K562 (cell line): ENCODE measurements at regions not wholly inside any gene's neighbourhood (a gene's known extent, or its start where the extent isn't known, plus 50 kb on each side); places are given as distances from the start of the nearest gene placed in this dataset.

Experiments
- ATAC-seq: fragments of 200-7000 bp; cut with Tn5 transposase; 3 replicates; pipeline ENCODE4 v1.9.1; 2020; ENCODE audit warnings: moderate library complexity
- BruUV-seq: library from RNA; stranded (reverse); fragments of 400-500 nt; replicated peaks from 2 replicates; lab custom pipeline; 2021; lab: Mats Ljungman, UMichigan
- CTCF ChIA-PET: fragments of 300-600 bp; formaldehyde crosslinking; extraction: SDS; loops from one replicate; lab custom pipeline; 2021; ENCODE audit warnings: low intra/inter-chr PET ratio; lab: Yijun Ruan, JAX
- POLR2A ChIA-PET: fragments of 300-600, 350-650 bp; sonication (Branson Sonifier 250); formaldehyde crosslinking; extraction: SDS; loops from one replicate; lab custom pipeline; 2021; ENCODE audit warnings: antibody characterized with exemption, inconsistent platforms; lab: Yijun Ruan, JAX
- DNase-seq, 4 experiments: peaks; one replicate each; pipeline versions ENCODE4 v3.0.0 to v3.0.0-alpha.2; 2011 to 2018; ENCODE audit warnings: low spot score in 3 of 4, mixed read lengths in 3 of 4; ENCODE audit errors: extremely low read depth in 1 of 4
- FAIRE-seq: peaks from 2 replicates; lab custom pipeline; 2011; peaks lifted over from hg19 to GRCh38; lab: Jason Lieb, UNC
- H2AFZ ChIP-seq: 2 replicates; pipeline ENCODE4 v1.6.0; 2011; ENCODE audit warnings: low read depth, low read length, control low read depth, inconsistent platforms
- H3K27ac ChIP-seq: fragments of 200-600 bp; 3 replicates; pipeline ENCODE4 v1.8.0; 2011; ENCODE audit warnings: low read depth, mild to moderate bottlenecking, control low read depth, inconsistent platforms, low read length, moderate library complexity, mixed read lengths; ENCODE audit errors: extremely low read depth
- H3K27me3 ChIP-seq, 2 experiments: fragments of 300-600 bp in 1 of 2; 2 replicates in 1 of 2; 3 replicates in 1 of 2; pipeline versions ENCODE4 v1.6.0 to v1.8.0; 2011; ENCODE audit warnings: inconsistent platforms in 2 of 2, low read length in 2 of 2, mild to moderate bottlenecking in 1 of 2, mixed read lengths in 1 of 2, moderate library complexity in 1 of 2; ENCODE audit not compliant: control insufficient read depth in 2 of 2, insufficient read depth in 2 of 2
- H3K36me3 ChIP-seq: fragments of 300-600 bp; 3 replicates; pipeline ENCODE4 v1.8.0; 2011; ENCODE audit warnings: mild to moderate bottlenecking, low read length, inconsistent platforms; ENCODE audit not compliant: control insufficient read depth, insufficient read depth
- H3K4me1 ChIP-seq, 2 experiments: fragments of 200-600 bp in 1 of 2; replicated peaks in 1 of 2; 2 replicates in 1 of 2; 3 replicates in 1 of 2; pipeline versions ENCODE4 v1.5.1 to v1.8.0; 2011; ENCODE audit warnings: inconsistent platforms in 2 of 2, low read length in 2 of 2, mild to moderate bottlenecking in 1 of 2, mixed read lengths in 1 of 2, moderate library complexity in 1 of 2; ENCODE audit not compliant: control insufficient read depth in 2 of 2, insufficient read depth in 2 of 2
- H3K4me2 ChIP-seq: 2 replicates; pipeline ENCODE4 v1.6.1; 2011; ENCODE audit warnings: low read length, control low read depth, inconsistent platforms, mixed read lengths; ENCODE audit not compliant: insufficient read depth
- H3K4me3 ChIP-seq: fragments of 200-600 bp; sonication (generic), shearing (Covaris generic); 2 replicates; pipeline ENCODE4 v1.5.1; 2016; ENCODE audit warnings: control low read depth, inconsistent platforms
- H3K79me2 ChIP-seq: fragments of 200-600 bp; 3 replicates; pipeline ENCODE4 v1.8.0; 2011; ENCODE audit warnings: low read length, inconsistent platforms; ENCODE audit not compliant: control insufficient read depth, insufficient read depth
- H3K9ac ChIP-seq, 2 experiments: 2 replicates each; pipeline versions ENCODE4 v1.6.0 to v1.6.1; 2011; ENCODE audit warnings: low read depth in 2 of 2, low read length in 2 of 2, control low read depth in 1 of 2, inconsistent platforms in 1 of 2, mild to moderate bottlenecking in 1 of 2, mixed read lengths in 1 of 2; ENCODE audit not compliant: insufficient read depth in 1 of 2
- H3K9me1 ChIP-seq: one replicate; pipeline ENCODE4 v1.6.0; 2011; ENCODE audit warnings: inconsistent platforms, mild to moderate bottlenecking, low read length, moderate library complexity; ENCODE audit not compliant: control insufficient read depth, insufficient read depth
- H3K9me3 ChIP-seq: replicated peaks from 2 replicates; pipeline ENCODE4 v1.5.1; 2011; ENCODE audit warnings: low read depth, low read length, inconsistent platforms; ENCODE audit not compliant: control insufficient read depth, insufficient read depth
- H4K20me1 ChIP-seq: replicated peaks from 2 replicates; pipeline ENCODE4 v1.6.1; 2011; ENCODE audit warnings: low read length, inconsistent platforms, mixed read lengths; ENCODE audit not compliant: control insufficient read depth, insufficient read depth
- ASH1L ChIP-seq: fragments of 450-650 bp; IDR thresholded peaks from 2 replicates; pipeline ENCODE4 v1.6.1; 2018; ENCODE audit warnings: borderline replicate concordance, mild to moderate bottlenecking, low read depth; ENCODE audit not compliant: partially characterized antibody
- CXXC5 ChIP-seq: fragments of 250-450 bp; sonication (Bioruptor Pico); IDR thresholded peaks from 2 replicates; pipeline ENCODE4 v1.8.0; 2022; ENCODE audit warnings: inconsistent platforms, mild to moderate bottlenecking, moderate library complexity
- FOSL1 ChIP-seq: fragments of 200-800 bp; sonication (Bioruptor generic); conservative IDR thresholded peaks from 2 replicates; pipeline ENCODE4 v1.6.1; 2016; ENCODE audit warnings: missing genetic modification characterization, missing compliant biosample characterization
- GABPB1 ChIP-seq: sonication (generic); formaldehyde crosslinking; IDR thresholded peaks from 2 replicates; pipeline ENCODE4 v1.8.0; 2022; ENCODE audit warnings: mild to moderate bottlenecking, missing genetic modification reagents
- GATAD2B ChIP-seq: fragments of 450-650 bp; IDR thresholded peaks from 2 replicates; pipeline ENCODE4 v1.6.1; 2017; ENCODE audit warnings: mild to moderate bottlenecking, borderline replicate concordance
- HMGN3 ChIP-seq: IDR thresholded peaks from 2 replicates; pipeline ENCODE4 v1.6.1; 2011; ENCODE audit warnings: borderline replicate concordance, low read depth, mild to moderate bottlenecking, mixed read lengths, low read length; ENCODE audit not compliant: insufficient read length; ENCODE audit errors: extremely low read depth
- NKRF ChIP-seq: fragments of 450-650 bp; IDR thresholded peaks from 2 replicates; pipeline ENCODE4 v1.6.1; 2016; ENCODE audit warnings: borderline replicate concordance
- NR1H2 ChIP-seq: sonication (generic); formaldehyde crosslinking; IDR thresholded peaks from 2 replicates; pipeline ENCODE4 v1.4.0; 2020; ENCODE audit warnings: mild to moderate bottlenecking, missing genetic modification reagents
- PKNOX1 ChIP-seq: fragments of 450-650 bp; IDR thresholded peaks from 2 replicates; pipeline ENCODE4 v1.6.1; 2016
- RAD21 ChIP-seq, 2 experiments: fragments of 250-450 bp in 1 of 2; fragments of 450-650 bp in 1 of 2; sonication (Bioruptor Pico) in 1 of 2; formaldehyde crosslinking in 1 of 2; IDR thresholded peaks in 1 of 2; conservative IDR thresholded peaks in 1 of 2; 2 replicates each; pipeline versions ENCODE4 v1.4.0 to v1.8.0; 2020 to 2022; ENCODE audit warnings: mild to moderate bottlenecking in 2 of 2, moderate library complexity in 1 of 2
- RFX7 ChIP-seq: fragments of 250-450 bp; sonication (Bioruptor Pico); IDR thresholded peaks from 2 replicates; pipeline ENCODE4 v1.5.1; 2021; ENCODE audit warnings: mild to moderate bottlenecking
- SETDB1 ChIP-seq: IDR thresholded peaks from one replicate; pipeline ENCODE4 v1.6.1; 2012; ENCODE audit warnings: low read length, control low read depth, inconsistent platforms
- SMC3 ChIP-seq: conservative IDR thresholded peaks from 2 replicates; pipeline ENCODE4 v1.6.1; 2011; ENCODE audit warnings: low read depth, low read length, improper control_type of control experiment; ENCODE audit not compliant: insufficient read depth
- SREBF1 ChIP-seq: fragments of 150-350 bp; IDR thresholded peaks from 2 replicates; pipeline ENCODE4 v1.6.1; 2014; ENCODE audit warnings: antibody characterized with exemption, low read depth, low read length, borderline replicate concordance
- ZNF311 ChIP-seq: fragments of 250-450 bp; sonication (Bioruptor Pico); IDR thresholded peaks from 2 replicates; pipeline ENCODE4 v1.4.0; 2020; ENCODE audit warnings: mild to moderate bottlenecking, moderate library complexity
- ZNF408 ChIP-seq: fragments of 250-450 bp; sonication (Bioruptor Pico); IDR thresholded peaks from 2 replicates; pipeline ENCODE4 v1.4.0; 2020; ENCODE audit warnings: low read depth, mild to moderate bottlenecking, moderate library complexity
- ZNF436 ChIP-seq: fragments of 250-450, 450-650 bp; sonication (Bioruptor Pico); formaldehyde crosslinking; IDR thresholded peaks from 2 replicates; pipeline ENCODE4 v1.7.0; 2020; ENCODE audit warnings: mild to moderate bottlenecking
- ZNF445 ChIP-seq: fragments of 250-450 bp; sonication (Bioruptor Pico); IDR thresholded peaks from 2 replicates; pipeline ENCODE4 v1.4.0; 2020; ENCODE audit warnings: low read depth, mild to moderate bottlenecking, moderate library complexity
- ZNF551 ChIP-seq: fragments of 250-450 bp; sonication (Bioruptor Pico); IDR thresholded peaks from 2 replicates; pipeline ENCODE4 v1.5.0; 2021; ENCODE audit warnings: mild to moderate bottlenecking, moderate library complexity
- ZNF696 ChIP-seq: fragments of 250-450 bp; sonication (Bioruptor Pico); conservative IDR thresholded peaks from 2 replicates; pipeline ENCODE4 v1.4.0; 2020; ENCODE audit warnings: mild to moderate bottlenecking, moderate library complexity
- WGBS: fragments of 100-300 bp; shearing (Covaris generic); methylation state at CpG from one replicate; pipeline ENCODE4 v1.1.6; 2016; ENCODE audit warnings: low coverage, mixed read lengths; ENCODE audit not compliant: insufficient coverage; ENCODE audit errors: missing lambda C conversion rate; 5-methylcytosine and 5-hydroxymethylcytosine counted together
- in situ Hi-C: fragments of 300-500 bp; cut with MboI; formaldehyde crosslinking; loops from 4 replicates; pipeline ENCODE4 v1.15.0; 2018; ENCODE audit warnings: inconsistent platforms, mixed read lengths
- intact Hi-C: fragments of 100-400 bp; cut with micrococcal nuclease; formaldehyde crosslinking; loops from 2 replicates; pipeline ENCODE4 v1.14.2; 2022

GRCh38 chr5:158275511-158275910 is 416.6 kb upstream of the CLINT1 start (continued):
- TF ChIP-seq ZNF311 (CRISPR knock-in tag) (no peak), ZNF551 (CRISPR knock-in tag) (no peak), GATAD2B (no peak), SREBF1 (no peak), RFX7 (CRISPR knock-in tag) (no peak), ZNF696 (CRISPR knock-in tag) (no peak), RAD21 (CRISPR knock-in tag; conservative IDR thresholded peaks at IDR 0.05 in 1 of 2, IDR thresholded peaks at IDR 0.05 in 1 of 2) (no peak), HMGN3 (no peak), ZNF436 (CRISPR knock-in tag) (no peak), NR1H2 (CRISPR knock-in tag) (no peak), ASH1L (no peak), ZNF408 (no peak), PKNOX1 (no peak)

GRCh38 chr5:158273035-158273434 is 414.1 kb upstream of the CLINT1 start:
- H3K9me3 ChIP-seq = no peaks in the 10 kb centered on the region
- in situ Hi-C loops (no loop called here), intact Hi-C loops (no loop called here)
- H3K79me2 ChIP-seq = no peaks in the 10 kb centered on the region
- no peak overlapping the region for H3K4me2 ChIP-seq
- no peak overlapping the region for H3K9ac ChIP-seq
- no peaks in the 10 kb centered on the region for H3K27me3 ChIP-seq
- FAIRE-seq (no peak), DNase-seq (no peak), ATAC-seq (no peak)
- no peak overlapping the region for H3K27ac ChIP-seq
- TF ChIP-seq GABPB1 (CRISPR knock-in tag) = no peak
- TF ChIP-seq ZNF445 (CRISPR knock-in tag) = no peak
- no peak for TF ChIP-seq FOSL1
- no peak for TF ChIP-seq NKRF
- no peak for TF ChIP-seq SMC3
- TF ChIP-seq CXXC5 = no peak
- no peak for TF ChIP-seq SETDB1
- no TSS peak for BruUV-seq
- H2AFZ ChIP-seq = no peak overlapping the region
- no peaks in the 10 kb centered on the region for H4K20me1 ChIP-seq
- WGBS = 0% methylated on average over 6 of the region's 6 CpGs
- no peak overlapping the region for H3K4me3 ChIP-seq
- no peaks in the 10 kb centered on the region for H3K4me1 ChIP-seq
- H3K9me1 ChIP-seq = no peaks in the 10 kb centered on the region
- ChIA-PET CTCF (no interaction called here), POLR2A (no interaction called here)
- H3K36me3 ChIP-seq = no peaks in the 10 kb centered on the region
